GM12874 (cell line): ENCODE measurements at regions not wholly inside any gene's neighbourhood (a gene's known extent, or its start where the extent isn't known, plus 50 kb on each side); places are given as distances from the start of the nearest gene placed in this dataset.

Source experiments
- TF ChIP-seq, protein P1 (sequence below): IDR thresholded peaks from 2 replicates; pipeline ENCODE4 v1.5.1; 2011; ENCODE audit warnings: low read depth, mild to moderate bottlenecking, control low read depth, low read length, moderate library complexity; ENCODE audit not compliant: insufficient read depth

DNA sequence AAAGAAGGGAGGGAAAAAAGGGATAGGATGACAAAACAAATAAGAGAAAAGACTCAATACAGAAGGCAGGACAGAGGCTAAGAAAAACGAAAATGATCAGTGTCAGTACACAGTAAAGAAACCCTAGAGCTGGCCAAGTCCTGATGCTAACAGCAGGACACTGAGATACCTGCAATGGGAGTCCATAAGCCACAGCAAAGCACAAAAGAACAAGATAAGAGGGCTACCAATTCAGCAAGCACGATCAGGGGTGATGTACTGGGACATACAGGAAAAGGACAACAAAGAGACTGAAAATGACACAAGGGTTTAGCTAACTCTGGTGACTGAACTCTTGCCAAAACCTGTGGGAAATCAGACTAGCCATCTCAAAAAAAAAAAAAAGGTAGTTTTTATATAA lies 1072.6 kb upstream of the COX7C start:
- TF ChIP-seq, protein P1, sequence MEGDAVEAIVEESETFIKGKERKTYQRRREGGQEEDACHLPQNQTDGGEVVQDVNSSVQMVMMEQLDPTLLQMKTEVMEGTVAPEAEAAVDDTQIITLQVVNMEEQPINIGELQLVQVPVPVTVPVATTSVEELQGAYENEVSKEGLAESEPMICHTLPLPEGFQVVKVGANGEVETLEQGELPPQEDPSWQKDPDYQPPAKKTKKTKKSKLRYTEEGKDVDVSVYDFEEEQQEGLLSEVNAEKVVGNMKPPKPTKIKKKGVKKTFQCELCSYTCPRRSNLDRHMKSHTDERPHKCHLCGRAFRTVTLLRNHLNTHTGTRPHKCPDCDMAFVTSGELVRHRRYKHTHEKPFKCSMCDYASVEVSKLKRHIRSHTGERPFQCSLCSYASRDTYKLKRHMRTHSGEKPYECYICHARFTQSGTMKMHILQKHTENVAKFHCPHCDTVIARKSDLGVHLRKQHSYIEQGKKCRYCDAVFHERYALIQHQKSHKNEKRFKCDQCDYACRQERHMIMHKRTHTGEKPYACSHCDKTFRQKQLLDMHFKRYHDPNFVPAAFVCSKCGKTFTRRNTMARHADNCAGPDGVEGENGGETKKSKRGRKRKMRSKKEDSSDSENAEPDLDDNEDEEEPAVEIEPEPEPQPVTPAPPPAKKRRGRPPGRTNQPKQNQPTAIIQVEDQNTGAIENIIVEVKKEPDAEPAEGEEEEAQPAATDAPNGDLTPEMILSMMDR: no peak

- TF ChIP-seq, protein P1: no peak
Measured at GRCh38 chr5:85549229-85549628, 1068.5 kb upstream of the COX7C start.

DNA sequence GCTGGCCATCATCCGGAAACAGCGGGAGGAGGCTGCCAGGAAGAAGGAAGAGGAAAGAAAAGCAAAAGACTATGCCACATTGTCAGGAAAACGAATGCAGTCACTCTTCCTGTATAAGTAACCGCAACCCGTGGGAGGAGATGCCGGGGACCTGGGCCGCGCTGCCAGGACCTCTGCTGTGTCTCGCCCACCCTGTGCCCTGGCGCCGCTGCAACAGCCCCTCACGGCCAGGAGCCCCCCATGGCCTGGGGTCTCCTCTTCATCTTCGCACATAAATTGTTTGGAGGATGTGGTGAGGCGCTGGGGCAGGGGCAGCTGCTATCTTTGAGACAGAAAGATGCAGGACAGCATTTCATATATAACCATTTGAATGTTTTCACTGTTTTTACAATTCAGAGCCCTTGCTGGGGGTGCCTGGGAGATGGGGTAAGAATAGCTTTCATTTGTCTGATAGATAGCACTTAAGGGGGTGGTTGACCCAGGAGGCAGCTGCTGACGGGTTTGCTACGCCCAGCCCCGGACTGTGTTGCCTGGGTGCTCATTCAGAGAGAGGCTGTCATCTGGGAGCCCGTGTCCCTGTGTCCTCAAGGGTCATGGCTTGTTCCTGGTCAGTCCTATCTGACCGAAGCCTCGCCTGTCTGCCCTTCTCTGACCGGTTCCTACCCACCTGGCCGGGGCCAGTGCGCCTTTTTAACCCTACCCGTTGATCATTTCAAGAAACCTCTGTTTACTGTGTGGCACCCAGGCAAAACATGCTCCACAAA lies 1067.7 kb upstream of the COX7C start:
- TF ChIP-seq, protein P1: no peak

DNA sequence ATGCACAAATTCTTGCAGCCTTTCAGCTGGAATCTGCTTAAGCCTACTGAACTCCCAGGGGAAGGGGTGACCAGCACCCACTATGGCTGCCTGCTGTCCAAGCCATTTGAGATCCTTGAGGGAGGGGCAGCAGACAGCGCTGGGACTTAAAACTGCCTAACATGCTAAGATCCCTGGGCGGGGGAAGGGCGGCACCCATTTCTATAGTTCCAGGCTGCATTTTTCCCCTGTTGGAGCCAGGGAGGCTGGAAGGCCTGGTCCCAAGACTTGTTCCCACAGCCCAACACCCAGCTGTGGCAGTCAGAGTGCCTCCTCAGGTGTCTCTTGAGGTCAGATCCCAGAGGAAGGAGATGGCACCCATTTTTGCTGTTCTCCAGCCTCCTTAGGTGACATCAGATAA lies 1061.3 kb upstream of the COX7C start:
- TF ChIP-seq, protein P1: no peak

DNA sequence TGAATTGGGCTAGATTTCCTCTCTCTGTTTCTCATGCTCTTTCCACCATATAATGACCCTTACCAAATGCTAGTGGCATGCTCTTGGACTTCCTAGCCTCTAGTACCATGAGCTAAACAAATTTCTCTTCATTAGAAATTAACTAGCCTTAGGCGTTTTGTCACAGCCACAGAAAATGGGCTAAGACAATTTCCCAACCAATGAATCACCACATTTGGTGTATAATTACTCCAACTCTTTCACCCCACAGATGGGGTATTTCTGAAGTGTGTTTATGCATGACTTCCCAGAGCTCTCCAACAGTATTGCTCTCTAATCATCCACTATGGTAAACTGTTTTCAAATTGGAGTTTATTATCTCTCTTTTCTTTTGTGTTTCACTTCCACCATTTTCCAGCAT lies 1041.1 kb upstream of the COX7C start:
- TF ChIP-seq, protein P1: no peak

- TF ChIP-seq, protein P1: no peak
Measured at GRCh38 chr5:85590764-85591163, 1027.0 kb upstream of the COX7C start.

DNA sequence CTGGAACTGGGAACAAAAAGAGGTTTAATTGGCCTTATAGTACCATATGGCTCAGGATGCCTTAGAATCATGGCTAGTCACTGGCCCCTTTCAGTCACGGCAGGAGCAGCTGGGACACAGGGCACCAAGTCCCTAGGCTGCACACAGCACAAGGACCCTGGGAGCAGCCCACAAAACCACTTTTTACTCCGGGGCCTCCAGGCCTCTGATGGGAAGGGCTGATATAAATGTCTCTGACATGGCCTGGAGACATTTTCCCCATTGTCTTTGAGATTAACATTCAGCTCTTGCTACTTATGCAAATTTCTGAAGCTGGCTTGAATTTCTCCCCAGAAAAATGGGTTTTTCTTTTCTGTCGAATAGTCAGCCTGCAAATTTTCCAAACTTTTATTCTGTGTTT lies 1026.4 kb upstream of the COX7C start:
- TF ChIP-seq, protein P1: no peak

- TF ChIP-seq, protein P1: no peak
Measured at GRCh38 chr5:85602843-85603242, 1014.9 kb upstream of the COX7C start.
